ENCODE measurements at regions not wholly inside any gene's neighbourhood (a gene's known extent, or its start where the extent isn't known, plus 50 kb on each side); places are given as distances from the start of the nearest gene placed in this dataset.

DNA sequence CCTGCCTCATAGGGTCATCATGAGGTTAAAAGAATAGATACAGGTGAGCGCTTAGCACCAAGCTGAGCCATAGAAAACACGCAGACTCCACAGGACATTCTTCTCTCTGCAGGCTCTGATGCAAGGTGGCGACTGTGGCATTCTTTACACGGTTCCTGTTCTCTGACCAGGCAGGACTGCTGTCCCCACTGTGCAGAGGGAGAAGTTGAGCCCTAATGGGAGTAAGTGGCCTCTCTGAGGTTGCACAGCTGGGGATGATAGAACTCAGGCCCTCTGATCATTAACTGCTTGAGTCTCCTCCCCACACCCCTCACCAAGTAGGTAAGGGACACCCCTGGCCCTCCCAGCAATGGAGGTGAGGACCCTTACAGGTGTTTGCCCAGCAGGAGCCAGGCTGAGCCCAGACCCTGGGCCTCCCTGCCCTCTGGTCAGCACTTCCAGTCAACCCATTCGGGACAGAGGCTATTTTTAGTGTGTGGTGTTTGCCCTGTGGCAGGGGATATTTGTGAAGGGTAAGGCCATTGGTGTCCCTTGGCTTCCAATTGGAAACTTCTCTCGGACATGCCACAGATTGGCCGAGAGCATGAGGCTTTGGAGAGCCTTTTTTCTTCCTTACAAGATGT, 116.8 kb downstream of the VEGFA start:
- no peak for TF ChIP-seq RARB (CRISPR knock-in tag; IDR thresholded peaks at IDR 0.05)
- no peak for TF ChIP-seq ARNTL (CRISPR knock-in tag; IDR thresholded peaks at IDR 0.05; ENCODE audit: borderline replicate concordance, low read depth)
- TF ChIP-seq, protein P1, sequence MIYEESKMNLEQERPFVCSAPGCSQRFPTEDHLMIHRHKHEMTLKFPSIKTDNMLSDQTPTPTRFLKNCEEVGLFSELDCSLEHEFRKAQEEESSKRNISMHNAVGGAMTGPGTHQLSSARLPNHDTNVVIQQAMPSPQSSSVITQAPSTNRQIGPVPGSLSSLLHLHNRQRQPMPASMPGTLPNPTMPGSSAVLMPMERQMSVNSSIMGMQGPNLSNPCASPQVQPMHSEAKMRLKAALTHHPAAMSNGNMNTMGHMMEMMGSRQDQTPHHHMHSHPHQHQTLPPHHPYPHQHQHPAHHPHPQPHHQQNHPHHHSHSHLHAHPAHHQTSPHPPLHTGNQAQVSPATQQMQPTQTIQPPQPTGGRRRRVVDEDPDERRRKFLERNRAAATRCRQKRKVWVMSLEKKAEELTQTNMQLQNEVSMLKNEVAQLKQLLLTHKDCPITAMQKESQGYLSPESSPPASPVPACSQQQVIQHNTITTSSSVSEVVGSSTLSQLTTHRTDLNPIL (CRISPR knock-in tag; IDR thresholded peaks at IDR 0.05; ENCODE audit: low read depth) = no peak
